Prostate gland (tissue), 2 donors: ENCODE measurements at regions not wholly inside any gene's neighbourhood (a gene's known extent, or its start where the extent isn't known, plus 50 kb on each side); places are given as distances from the start of the nearest gene placed in this dataset.

Experiments used
- CTCF ChIP-seq, 4 experiments: fragments of 200-600 bp in 2 of 4; fragments of 450-650 bp in 2 of 4; sonication (generic) in 2 of 4; IDR thresholded peaks; 1 replicate in 3 of 4; 2 replicates in 1 of 4; pipeline ENCODE4 v1.5.1; 2016 to 2019; ENCODE audit warnings: antibody characterized with exemption in 4 of 4, mild to moderate bottlenecking in 2 of 4, moderate library complexity in 2 of 4
- POLR2A ChIP-seq: fragments of 450-650 bp; IDR thresholded peaks from one replicate; pipeline ENCODE4 v1.6.1; 2016; ENCODE audit warnings: antibody characterized with exemption, mild to moderate bottlenecking
- POLR2AphosphoS5 ChIP-seq: sonication (generic); formaldehyde crosslinking; IDR thresholded peaks from one replicate; pipeline ENCODE4 v1.6.1; 2017; ENCODE audit warnings: antibody characterized with exemption

- no peak for TF ChIP-seq CTCF (IDR thresholded peaks at IDR 0.05)
- TF ChIP-seq POLR2A, result no peak
- no peak for TF ChIP-seq POLR2AphosphoS5
Observed at GRCh38 chr18:76602191-76602590, 107.1 kb upstream of the ZNF516 start.
